HG03196 (cell line): ENCODE measurements at regions not wholly inside any gene's neighbourhood (a gene's known extent, or its start where the extent isn't known, plus 50 kb on each side); places are given as distances from the start of the nearest gene placed in this dataset.

Experiments
- ATAC-seq: cut with Tn5 transposase; IDR thresholded peaks from one replicate; pipeline ENCODE4 v1.9.1; 2021; ENCODE audit not compliant: unreplicated experiment

GRCh38 chr12:58356794-58357193 is 415.4 kb downstream of the ATP23 start:
- ATAC-seq, result no peak

GRCh38 chr12:58357511-58357910 is 416.1 kb downstream of the ATP23 start:
- no peak for ATAC-seq

- no peak for ATAC-seq
These were observed 417.0 kb downstream of the ATP23 start for GRCh38 chr12:58358369-58358768.

GRCh38 chr12:58359084-58359483 is 417.7 kb downstream of the ATP23 start:
- no peak for ATAC-seq

GRCh38 chr12:58361056-58361455 is 419.7 kb downstream of the ATP23 start:
- no peak for ATAC-seq

GRCh38 chr12:58363971-58364370 is 422.6 kb downstream of the ATP23 start:
- no peak for ATAC-seq

GRCh38 chr12:58364389-58365086 is 423.2 kb downstream of the ATP23 start:
- no peak for ATAC-seq

GRCh38 chr12:58365087-58365390 is 423.7 kb downstream of the ATP23 start:
- ATAC-seq, result no peak

- no peak for ATAC-seq
These were observed 425.7 kb downstream of the ATP23 start for GRCh38 chr12:58367041-58367440.

- no peak for ATAC-seq
These were observed 426.6 kb downstream of the ATP23 start for GRCh38 chr12:58368001-58368400.

- no peak for ATAC-seq
These were observed 428.2 kb downstream of the ATP23 start for GRCh38 chr12:58369576-58369975.

- ATAC-seq, result peak; percentile 86
These were observed 430.9 kb downstream of the ATP23 start for GRCh38 chr12:58372298-58372697.

GRCh38 chr12:58378028-58378427 is 436.7 kb downstream of the ATP23 start:
- no peak for ATAC-seq

GRCh38 chr12:58381546-58381945 is 440.2 kb downstream of the ATP23 start:
- ATAC-seq, result no peak

- no peak for ATAC-seq
These were observed 442.8 kb downstream of the ATP23 start for GRCh38 chr12:58384196-58384595.

GRCh38 chr12:58386136-58386535 is 444.8 kb downstream of the ATP23 start:
- ATAC-seq, result no peak

GRCh38 chr12:58387199-58387598 is 445.8 kb downstream of the ATP23 start:
- no peak for ATAC-seq

- no peak for ATAC-seq
These were observed 446.9 kb downstream of the ATP23 start for GRCh38 chr12:58388261-58388660.

- ATAC-seq, result no peak
These were observed 451.8 kb downstream of the ATP23 start for GRCh38 chr12:58393152-58393551.

- ATAC-seq, result no peak
These were observed 453.7 kb downstream of the ATP23 start for GRCh38 chr12:58395056-58395455.

GRCh38 chr12:58395470-58395869 is 454.1 kb downstream of the ATP23 start:
- no peak for ATAC-seq

GRCh38 chr12:58396239-58396638 is 454.9 kb downstream of the ATP23 start:
- ATAC-seq, result no peak

GRCh38 chr12:58405363-58405762 is 464.0 kb downstream of the ATP23 start:
- no peak for ATAC-seq
